ENCODE measurements at regions not wholly inside any gene's neighbourhood (a gene's known extent, or its start where the extent isn't known, plus 50 kb on each side); places are given as distances from the start of the nearest gene placed in this dataset.

DNA sequence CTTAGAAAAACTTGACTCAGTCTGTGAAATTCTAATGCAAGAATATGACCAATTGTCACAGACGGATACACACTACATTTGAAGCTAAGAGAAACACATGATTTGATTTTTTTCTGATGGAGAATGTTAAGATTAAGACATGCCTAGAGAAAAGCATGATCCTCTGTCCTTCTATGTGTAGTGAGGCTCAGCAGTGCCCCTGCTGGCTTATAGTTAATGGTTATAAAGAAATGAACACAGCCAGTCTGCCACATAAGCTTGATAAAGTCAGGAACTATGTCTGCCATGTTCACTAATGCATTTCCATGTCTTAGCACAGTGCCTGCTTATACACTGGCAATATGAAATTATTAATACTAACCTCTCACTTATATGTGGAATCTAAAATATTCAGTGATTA, 168.1 kb upstream of the DAAM1 start:
- FAIRE-seq: peak; percentile 52
- H2AFZ ChIP-seq (ENCODE audit: low read length): no peak overlapping the region
- H3K9ac ChIP-seq (ENCODE audit: insufficient read depth, low read depth, low read length): no peak overlapping the region
- H3K27ac ChIP-seq (ENCODE audit: extremely low read length, insufficient read depth, low read length): no peak overlapping the region
- no peaks in the 10 kb centered on the region for H3K9me3 ChIP-seq (ENCODE audit: low read length)
- TF ChIP-seq, protein P1, sequence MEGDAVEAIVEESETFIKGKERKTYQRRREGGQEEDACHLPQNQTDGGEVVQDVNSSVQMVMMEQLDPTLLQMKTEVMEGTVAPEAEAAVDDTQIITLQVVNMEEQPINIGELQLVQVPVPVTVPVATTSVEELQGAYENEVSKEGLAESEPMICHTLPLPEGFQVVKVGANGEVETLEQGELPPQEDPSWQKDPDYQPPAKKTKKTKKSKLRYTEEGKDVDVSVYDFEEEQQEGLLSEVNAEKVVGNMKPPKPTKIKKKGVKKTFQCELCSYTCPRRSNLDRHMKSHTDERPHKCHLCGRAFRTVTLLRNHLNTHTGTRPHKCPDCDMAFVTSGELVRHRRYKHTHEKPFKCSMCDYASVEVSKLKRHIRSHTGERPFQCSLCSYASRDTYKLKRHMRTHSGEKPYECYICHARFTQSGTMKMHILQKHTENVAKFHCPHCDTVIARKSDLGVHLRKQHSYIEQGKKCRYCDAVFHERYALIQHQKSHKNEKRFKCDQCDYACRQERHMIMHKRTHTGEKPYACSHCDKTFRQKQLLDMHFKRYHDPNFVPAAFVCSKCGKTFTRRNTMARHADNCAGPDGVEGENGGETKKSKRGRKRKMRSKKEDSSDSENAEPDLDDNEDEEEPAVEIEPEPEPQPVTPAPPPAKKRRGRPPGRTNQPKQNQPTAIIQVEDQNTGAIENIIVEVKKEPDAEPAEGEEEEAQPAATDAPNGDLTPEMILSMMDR (CRISPR knock-in tag; IDR thresholded peaks at IDR 0.05): peak; percentile 46
- no peak for TF ChIP-seq ZBTB20 (CRISPR knock-in tag; IDR thresholded peaks at IDR 0.05; ENCODE audit: borderline replicate concordance, low read depth)
- peak; percentile 50 for TF ChIP-seq STAG1 (CRISPR knock-in tag; IDR thresholded peaks at IDR 0.05)
- no peaks in the 10 kb centered on the region for H3K4me1 ChIP-seq (ENCODE audit: insufficient read depth, low read length)
- WGBS (ENCODE audit: low lambda C conversion rate): 4% methylated on average over 1 of the region's 1 CpG
- no TSS peak for BruUV-seq (replicated peaks)
- intact Hi-C loops (cut with micrococcal nuclease; ENCODE audit: unreplicated experiment): no loop called here
- in situ Hi-C loops (cut with HindIII; ENCODE audit: extremely low pct_ligation_motif_present, low pct_unique_long_range_greater_than_20kb): loop anchor here (5.0 to 10.0 kb wide), 2 partner anchors 422 to 516 kb away; no protein-coding TSS in a partner anchor
- no peak overlapping the region for H3K4me2 ChIP-seq (ENCODE audit: low read depth, low read length)
- no peaks in the 10 kb centered on the region for H4K20me1 ChIP-seq (ENCODE audit: insufficient read depth, low read length)
- no peaks in the 10 kb centered on the region for H3K27me3 ChIP-seq (ENCODE audit: control insufficient read depth in 1 of 2, insufficient read depth in 2 of 2, low read length in 2 of 2)
- no peaks in the 10 kb centered on the region for H3K79me2 ChIP-seq (ENCODE audit: insufficient read depth, low read length)
- no peak overlapping the region for H3K4me3 ChIP-seq (replicated peaks in 1 of 3; ENCODE audit: insufficient read depth in 1 of 3, low read depth in 2 of 3, low read length in 3 of 3)
- peak; percentile 79 for ATAC-seq
- H3K36me3 ChIP-seq (replicated peaks in 1 of 2; ENCODE audit: control insufficient read depth in 1 of 2, insufficient read depth in 2 of 2, low read length in 2 of 2): no peaks in the 10 kb centered on the region
- no peak for DNase-seq (ENCODE audit: low spot score)
- ChIA-PET CTCF (ENCODE audit: low intra/inter-chr PET ratio, low total read pairs) (interaction anchor here (1.3 kb wide), 1 partner anchor 381 kb away, joined by 4 read pairs; no protein-coding TSS in a partner anchor), POLR2A (no interaction called here)

DNA sequence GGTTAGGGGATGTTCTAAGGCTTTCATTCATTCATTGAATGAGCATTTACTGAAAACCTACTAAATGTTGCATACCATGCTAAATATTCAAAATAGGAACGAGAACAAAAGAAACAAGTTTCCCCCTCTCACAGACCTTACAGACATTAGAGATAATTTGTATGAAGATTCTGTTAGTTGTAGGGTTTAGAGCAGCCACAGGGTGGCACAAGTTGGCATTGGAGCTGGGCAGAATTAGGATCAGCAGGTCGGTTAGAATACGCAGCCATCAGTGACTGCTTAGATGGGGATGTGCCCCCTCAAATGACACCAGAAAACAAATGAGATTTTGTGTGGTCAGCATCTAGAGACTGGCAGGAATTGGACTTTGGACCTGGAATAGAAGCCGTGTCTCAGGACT, 166.3 kb upstream of the DAAM1 start:
- BruUV-seq (replicated peaks): no TSS peak
- H3K27ac ChIP-seq (ENCODE audit: extremely low read length, insufficient read depth, low read length): no peak overlapping the region
- H3K36me3 ChIP-seq (replicated peaks in 1 of 2; ENCODE audit: control insufficient read depth in 1 of 2, insufficient read depth in 2 of 2, low read length in 2 of 2): no peaks in the 10 kb centered on the region
- WGBS (ENCODE audit: low lambda C conversion rate): 6% methylated on average over 4 of the region's 4 CpGs
- ChIA-PET CTCF (ENCODE audit: low intra/inter-chr PET ratio, low total read pairs) (no interaction called here), POLR2A (no interaction called here)
- no peaks in the 10 kb centered on the region for H3K27me3 ChIP-seq (ENCODE audit: control insufficient read depth in 1 of 2, insufficient read depth in 2 of 2, low read length in 2 of 2)
- peak in 1 of 2 experiments; percentile 37; a peak in 1 of 4 replicates for TF ChIP-seq MAFK (conservative IDR thresholded peaks at IDR 0.05 in 1 of 2, IDR thresholded peaks at IDR 0.05 in 1 of 2; ENCODE audit: low read length in 2 of 2)
- TF ChIP-seq ARNT2 (CRISPR knock-in tag; IDR thresholded peaks at IDR 0.05; ENCODE audit: low read depth): no peak
- no peak for TF ChIP-seq CBX1 (IDR thresholded peaks at IDR 0.05; ENCODE audit: low read depth)
- TF ChIP-seq FOSL1 (CRISPR knock-in tag; IDR thresholded peaks at IDR 0.05; ENCODE audit: borderline replicate concordance): no peak
- TF ChIP-seq, protein P2, sequence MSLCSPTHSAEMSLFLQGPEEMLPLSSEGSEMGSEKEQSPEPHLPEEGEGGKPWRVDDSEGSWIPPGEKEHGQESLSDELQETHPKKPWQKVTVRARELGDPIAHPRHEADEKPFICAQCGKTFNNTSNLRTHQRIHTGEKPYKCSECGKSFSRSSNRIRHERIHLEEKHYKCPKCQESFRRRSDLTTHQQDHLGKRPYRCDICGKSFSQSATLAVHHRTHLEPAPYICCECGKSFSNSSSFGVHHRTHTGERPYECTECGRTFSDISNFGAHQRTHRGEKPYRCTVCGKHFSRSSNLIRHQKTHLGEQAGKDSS (CRISPR knock-in tag; IDR thresholded peaks at IDR 0.05; ENCODE audit: borderline replicate concordance, low read depth): no peak
- no peak for TF ChIP-seq ZNF563 (CRISPR knock-in tag; IDR thresholded peaks at IDR 0.05)
- no peak for TF ChIP-seq ZNF350 (CRISPR knock-in tag; IDR thresholded peaks at IDR 0.05; ENCODE audit: borderline replicate concordance, low read depth)
- no peak for TF ChIP-seq ZSCAN22 (CRISPR knock-in tag; IDR thresholded peaks at IDR 0.05)
- no peak overlapping the region for H3K4me3 ChIP-seq (replicated peaks in 1 of 3; ENCODE audit: insufficient read depth in 1 of 3, low read depth in 2 of 3, low read length in 3 of 3)
- H3K4me2 ChIP-seq (ENCODE audit: low read depth, low read length): no peak overlapping the region
- intact Hi-C loops (cut with micrococcal nuclease; ENCODE audit: unreplicated experiment): no loop called here
- FAIRE-seq (no peak), ATAC-seq (no peak), DNase-seq (ENCODE audit: low spot score) (no peak)
- no peaks in the 10 kb centered on the region for H3K4me1 ChIP-seq (ENCODE audit: insufficient read depth, low read length)
- H2AFZ ChIP-seq (ENCODE audit: low read length): no peak overlapping the region
- H3K9me3 ChIP-seq (ENCODE audit: low read length): no peaks in the 10 kb centered on the region
- H4K20me1 ChIP-seq (ENCODE audit: insufficient read depth, low read length): no peaks in the 10 kb centered on the region
- H3K79me2 ChIP-seq (ENCODE audit: insufficient read depth, low read length): no peaks in the 10 kb centered on the region
- no peak overlapping the region for H3K9ac ChIP-seq (ENCODE audit: insufficient read depth, low read depth, low read length)
- in situ Hi-C loops (cut with HindIII; ENCODE audit: extremely low pct_ligation_motif_present, low pct_unique_long_range_greater_than_20kb): loop anchor here (5.0 to 10.0 kb wide), 2 partner anchors 420 to 517 kb away; no protein-coding TSS in a partner anchor

Measured in HepG2 (cell line).